H4 (cell line): ENCODE measurements at regions not wholly inside any gene's neighbourhood (a gene's known extent, or its start where the extent isn't known, plus 50 kb on each side); places are given as distances from the start of the nearest gene placed in this dataset.
A peak's percentile ranks its signal among the peaks of the same experiment; 100 is the strongest.
"Not testable (repeated sequence)": the region's sequence is repeated elsewhere in the genome, so short reads cannot be mapped to it uniquely, and the experiment has no call there.

ENCODE experiments used
- DNase-seq: peaks from one replicate; pipeline ENCODE4 v3.0.0-alpha.2; 2015; ENCODE audit warnings: low spot score

DNA sequence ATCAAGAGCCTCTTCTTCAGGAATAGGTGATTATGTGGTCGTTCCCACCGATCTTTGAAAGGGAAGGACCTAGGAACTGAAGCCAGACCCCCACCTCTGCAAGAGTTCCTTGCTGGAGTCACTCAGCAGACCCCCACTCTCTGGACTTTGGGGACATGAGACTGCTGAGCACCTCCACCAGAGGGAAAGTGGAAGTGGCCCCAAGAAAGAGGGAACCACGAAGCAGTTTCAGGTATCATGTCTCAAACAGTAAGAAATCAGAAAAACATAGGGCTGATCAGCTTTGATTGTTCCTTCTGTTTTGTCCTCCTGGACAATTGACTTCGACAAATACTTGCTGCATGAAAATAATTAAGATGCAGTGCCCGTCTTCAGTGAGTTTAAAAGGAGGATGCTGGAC is 84.2 kb upstream of the ADORA2B start:
- DNase-seq: not testable (repeated sequence)

DNA sequence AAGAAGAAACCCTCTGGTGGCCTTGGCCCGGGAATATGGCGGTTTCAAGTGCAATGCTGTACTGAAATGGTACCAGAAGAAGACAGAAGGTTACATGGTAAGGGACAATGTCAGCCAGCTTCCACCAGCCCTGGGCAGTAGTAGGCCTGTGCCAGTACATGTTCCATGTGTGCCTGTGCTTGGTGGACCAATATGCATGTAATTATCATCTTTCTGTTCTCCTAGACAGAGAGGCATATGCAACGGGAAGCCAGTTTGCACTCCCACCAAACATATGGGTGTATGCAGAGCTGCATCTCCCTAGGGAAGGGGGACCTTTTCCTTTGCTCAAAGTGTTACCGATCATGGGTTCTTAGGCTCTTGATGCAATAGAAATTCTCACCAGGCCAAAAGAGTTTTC is 80.9 kb upstream of the ADORA2B start:
- not testable (repeated sequence) for DNase-seq

DNA sequence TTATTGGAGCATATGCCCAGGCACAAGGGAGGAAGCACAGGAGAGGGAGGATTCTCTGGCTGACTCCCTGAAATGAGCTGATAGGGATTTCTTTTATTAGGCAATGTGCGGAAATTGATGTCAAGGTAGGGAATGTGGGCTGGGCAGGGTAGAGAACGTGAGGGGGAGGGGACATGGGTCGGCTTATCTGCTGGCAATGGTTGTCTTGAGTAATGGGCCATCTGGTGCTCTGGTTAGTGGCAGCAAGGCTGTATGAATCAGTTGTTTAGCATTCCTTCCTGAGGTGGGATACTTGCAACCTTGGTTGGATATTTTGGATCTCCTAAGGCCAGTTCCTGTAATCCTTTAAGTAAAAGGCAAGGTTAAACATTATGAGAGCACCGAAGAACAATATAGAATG is 80.5 kb upstream of the ADORA2B start:
- DNase-seq: not testable (repeated sequence)

DNA sequence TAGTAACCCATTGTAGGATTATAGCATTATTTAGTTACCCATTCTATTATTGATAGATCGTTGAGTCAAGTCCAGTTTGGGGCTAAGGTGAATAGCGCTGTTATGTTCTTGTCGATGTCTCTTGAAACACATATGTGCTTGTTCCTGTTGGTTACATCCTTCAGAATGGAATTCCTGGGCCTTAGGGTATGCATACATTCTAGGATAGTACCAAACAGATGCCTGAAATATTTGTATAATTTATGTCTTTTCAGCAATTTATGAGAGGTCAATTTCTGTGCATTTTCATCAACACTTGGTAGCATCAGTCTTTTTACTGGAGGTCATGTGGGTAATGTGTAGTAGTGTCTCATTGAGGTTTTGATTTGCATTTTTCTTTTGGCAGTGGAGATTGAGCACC is 78.9 kb upstream of the ADORA2B start:
- not testable (repeated sequence) for DNase-seq

DNA sequence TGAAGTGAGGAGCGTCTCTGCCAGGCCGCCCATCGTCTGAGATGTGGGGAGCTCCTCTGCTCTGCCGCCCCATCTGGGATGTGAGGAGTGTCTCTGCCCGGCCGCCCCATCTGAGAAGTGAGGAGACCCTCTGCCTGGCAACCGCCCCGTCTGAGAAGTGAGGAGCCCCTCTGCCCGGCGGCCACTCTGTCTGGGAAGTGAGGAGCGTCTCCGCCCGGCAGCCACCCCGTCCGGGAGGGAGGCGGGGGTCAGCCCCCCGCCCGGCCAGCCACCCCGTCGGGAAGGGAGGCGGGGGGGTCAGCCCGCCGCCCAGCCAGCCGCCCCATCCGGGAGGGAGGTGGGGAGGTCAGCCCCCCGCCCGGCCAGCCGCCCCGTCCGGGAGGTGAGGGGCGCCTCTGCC is 77.6 kb upstream of the ADORA2B start:
- not testable (repeated sequence) for DNase-seq

DNA sequence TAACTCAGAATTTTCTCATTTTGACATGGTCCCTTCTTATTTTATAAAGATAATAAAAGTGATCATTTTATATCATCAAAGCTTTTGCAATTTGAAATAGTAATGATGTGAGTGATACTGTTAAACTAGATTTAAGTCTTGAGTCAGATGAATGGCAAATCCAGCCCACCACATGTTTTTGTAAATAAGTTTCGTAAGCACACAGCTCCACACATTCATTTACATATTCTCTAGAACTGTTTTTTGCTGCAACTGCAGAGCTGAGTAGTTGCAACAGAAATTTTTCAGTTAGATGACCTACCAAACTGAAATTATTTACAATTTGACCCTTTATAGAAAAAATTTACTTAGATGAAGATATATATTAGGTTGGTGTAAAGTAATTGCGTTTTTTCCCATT is 75.1 kb upstream of the ADORA2B start:
- not testable (repeated sequence) for DNase-seq

DNA sequence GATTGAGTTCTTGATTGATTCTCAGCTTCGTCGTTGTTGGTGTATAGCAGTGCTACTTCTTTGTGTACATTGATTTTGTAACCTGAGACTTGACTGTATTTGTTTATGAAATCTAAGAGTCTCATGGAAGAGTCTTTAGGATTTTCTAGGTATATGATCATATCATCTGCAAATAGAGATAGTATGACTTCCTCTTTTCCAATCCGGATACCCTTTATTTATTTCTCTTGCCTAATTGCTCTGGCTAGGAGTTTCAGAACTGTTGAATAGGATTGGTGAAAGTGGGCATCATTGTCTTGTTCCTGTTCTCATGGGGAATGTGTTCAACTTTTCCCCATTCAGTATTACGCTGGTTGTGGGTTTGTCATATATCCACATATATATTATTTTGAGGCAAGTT is 72.3 kb upstream of the ADORA2B start:
- not testable (repeated sequence) for DNase-seq

DNA sequence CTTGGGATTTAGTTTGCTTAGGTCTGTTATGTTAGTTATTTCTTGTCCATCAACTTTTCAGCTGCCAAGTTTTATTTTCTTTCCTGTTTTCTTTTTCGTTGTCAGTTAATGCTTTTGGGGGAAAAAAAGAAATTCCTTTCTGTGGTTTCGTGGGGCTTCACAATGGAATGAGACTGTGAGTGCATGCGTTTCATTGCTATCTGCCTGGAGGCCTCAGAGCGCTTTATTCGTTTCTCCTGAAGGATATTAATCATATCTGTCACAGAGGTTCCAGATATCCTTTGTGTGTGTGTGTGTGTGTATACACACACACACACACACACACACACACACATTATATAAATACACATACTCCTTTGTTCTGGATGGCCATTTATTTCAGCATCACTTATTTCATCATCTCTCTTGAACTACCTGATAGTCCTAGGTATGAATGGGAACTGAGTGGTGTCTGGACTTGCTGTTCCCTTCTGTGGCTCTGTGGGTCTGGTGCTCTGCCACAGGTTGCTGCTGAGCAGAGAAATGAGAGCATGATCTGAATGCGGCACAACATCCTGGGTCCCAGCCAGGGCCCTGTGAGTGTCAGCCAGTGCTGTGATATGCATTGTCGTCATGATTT is 66.9 kb upstream of the ADORA2B start:
- DNase-seq: not testable (repeated sequence)

DNA sequence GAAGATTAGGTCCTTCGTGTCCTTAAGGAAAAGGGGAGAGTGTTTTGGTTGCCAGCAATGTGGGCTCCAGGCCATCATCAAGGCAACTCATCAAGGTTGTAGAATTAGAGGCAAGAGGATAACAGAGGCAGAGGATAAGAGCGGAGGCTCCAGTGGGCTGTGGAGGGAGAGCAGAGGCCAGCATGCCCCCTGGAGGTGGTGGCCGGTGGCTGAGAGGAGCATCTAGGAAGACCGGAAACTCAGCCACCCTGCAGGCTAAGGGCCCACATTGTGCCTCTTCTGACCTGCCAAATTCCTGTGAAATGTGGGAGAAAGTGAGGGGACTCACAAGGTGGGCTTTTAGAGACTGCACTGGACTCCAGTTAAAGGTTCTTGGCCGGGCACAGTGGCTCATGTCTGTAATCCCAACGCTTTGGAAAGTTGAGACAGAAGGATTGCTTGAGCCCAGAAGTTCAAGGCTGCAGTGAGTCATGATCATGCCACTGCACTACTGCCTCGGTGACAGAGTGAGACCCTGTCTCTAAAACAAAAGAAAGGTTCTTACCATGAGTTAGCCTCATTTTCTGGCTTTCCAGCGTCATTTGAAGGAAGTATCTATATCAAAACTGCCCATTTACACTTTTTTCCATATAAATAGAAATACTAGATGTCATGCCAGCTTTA is 62.7 kb upstream of the ADORA2B start:
- DNase-seq: no peak

DNA sequence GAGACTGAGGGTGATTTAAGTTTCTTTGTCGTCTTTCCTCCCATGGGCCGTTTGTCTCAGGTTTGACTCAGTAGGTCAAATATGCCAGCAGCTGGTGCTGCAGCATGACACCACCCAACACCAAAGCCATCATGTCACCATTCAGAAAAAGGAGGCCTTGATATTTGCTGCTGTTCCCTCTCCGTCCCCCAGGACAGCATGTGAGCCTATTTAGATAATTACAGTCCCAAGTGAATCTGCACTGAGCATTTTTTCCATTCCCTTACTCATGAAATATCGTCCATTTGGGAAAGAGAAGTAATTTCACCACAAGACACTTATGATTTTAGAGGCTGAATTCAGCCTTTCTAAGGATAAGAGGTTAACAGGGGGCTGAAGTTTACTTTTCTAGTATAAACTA is 62.2 kb upstream of the ADORA2B start:
- DNase-seq: no peak

DNA sequence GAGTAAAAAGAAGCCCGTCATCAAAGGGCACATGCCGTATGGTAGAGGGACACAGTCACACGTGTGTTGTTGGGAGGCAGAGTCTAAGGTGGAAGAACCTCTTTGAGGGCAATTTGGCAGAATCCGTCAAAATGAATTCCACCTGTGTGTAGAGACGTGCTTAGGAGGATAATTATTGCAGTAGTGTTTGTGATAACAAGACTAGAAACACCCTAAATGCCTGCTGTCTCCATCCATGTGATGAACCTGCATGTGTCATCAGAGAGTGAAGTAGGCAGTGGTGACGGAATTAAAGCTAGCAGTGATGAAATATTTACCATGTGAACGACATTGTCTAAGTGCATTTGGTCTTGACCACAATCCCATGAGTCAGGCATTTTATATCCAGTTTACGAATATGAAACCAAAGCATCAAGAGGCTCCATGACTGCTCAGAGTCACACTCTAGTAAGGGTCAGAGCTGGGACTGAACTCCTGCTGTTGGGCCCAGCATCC is 61.3 kb upstream of the ADORA2B start:
- peak; percentile 84 for DNase-seq

DNA sequence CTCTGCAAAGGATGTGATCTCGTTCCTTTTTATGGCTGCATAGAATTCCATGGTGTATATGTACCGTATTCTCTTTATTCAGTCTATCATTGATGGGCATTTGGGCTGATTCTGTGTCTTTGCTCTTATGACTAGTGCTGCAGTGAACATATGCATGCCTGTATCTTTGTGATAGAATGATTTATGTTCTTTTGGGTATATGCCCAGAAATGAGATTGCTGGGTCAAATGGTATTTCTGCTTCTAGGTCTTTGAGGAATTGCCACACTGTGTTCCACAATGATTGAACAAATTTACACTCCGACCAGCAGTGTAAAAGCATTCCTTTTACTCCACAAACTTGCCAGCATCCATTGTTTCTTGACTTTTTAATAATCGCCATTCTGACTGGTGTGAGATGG is 60.2 kb upstream of the ADORA2B start:
- no peak for DNase-seq

DNA sequence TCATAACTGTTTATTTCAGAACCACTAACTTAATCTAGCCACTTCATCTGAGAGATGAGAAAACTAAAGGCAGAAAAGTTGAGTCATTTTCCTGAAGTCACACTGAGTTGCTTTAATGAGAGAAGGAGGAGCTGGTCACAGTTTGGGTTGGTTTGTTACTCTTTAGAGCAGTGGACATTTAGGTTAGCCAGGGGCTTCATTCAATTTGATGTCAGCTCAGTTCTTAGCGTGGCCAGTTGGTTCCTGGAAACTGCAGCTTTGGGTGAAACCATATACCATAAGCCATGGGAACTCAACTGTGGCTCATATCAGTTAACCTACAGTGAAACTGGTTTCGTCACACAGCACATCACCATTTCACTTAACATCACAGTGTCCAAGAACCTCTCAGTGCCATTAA is 59.2 kb upstream of the ADORA2B start:
- no peak for DNase-seq

DNA sequence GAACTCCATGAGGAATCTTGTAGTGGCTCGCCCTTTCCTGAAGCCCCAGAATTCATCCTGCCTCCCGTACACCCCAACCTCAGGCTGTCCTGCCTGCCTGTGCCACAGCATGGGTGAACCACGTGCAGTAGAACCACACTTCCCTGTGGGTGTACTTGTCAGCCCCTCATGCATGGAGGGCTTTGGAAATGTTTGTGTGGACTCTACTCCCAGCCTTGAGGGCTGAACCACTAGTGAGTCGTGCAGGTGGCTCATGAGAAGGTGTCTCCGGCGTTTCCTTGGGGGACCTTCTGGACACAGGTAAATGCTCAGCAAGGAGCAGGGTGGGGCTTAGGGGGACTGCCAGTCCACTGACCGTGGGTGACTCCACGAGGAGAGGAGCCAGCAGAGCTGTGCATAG is 58.7 kb upstream of the ADORA2B start:
- DNase-seq: no peak

DNA sequence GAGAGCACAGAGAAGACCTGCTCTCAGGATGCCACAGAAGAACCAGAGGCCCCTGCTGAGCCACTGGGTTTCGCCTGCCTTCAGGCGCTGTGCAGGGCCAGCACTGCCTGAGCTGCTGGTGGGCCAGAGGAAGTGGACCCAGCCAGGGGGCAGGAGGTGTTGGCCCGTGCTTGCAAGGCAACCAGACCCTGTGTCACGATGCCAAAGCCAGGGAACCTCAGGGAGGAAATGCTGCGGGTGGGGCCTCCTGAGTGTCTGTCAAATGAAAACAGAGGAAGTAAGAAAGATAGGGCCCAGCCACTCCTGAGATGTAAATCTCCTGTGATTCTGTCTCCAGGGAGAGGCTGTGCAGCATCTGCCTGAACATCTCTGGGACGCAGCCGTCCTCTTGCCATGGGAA is 58.1 kb upstream of the ADORA2B start:
- DNase-seq: no peak

DNA sequence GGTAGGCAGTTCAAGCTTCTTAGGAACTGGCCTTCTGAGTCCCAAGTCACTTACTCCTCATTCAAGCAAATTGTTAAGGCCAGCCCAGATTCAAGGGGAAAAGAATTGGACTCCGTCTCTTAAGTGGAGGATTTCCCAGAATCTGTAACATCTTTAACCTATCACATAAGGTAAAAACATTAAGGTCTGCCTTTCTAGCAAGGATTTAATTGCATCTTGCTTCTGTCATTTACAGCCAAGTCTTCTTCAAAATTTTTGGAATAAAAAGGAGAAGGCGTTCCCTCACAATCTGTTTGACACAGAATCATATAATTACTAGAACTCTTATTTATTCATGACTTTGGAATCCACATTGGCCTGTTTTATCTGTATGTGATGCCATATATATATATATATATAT is 56.5 kb upstream of the ADORA2B start:
- no peak for DNase-seq

DNA sequence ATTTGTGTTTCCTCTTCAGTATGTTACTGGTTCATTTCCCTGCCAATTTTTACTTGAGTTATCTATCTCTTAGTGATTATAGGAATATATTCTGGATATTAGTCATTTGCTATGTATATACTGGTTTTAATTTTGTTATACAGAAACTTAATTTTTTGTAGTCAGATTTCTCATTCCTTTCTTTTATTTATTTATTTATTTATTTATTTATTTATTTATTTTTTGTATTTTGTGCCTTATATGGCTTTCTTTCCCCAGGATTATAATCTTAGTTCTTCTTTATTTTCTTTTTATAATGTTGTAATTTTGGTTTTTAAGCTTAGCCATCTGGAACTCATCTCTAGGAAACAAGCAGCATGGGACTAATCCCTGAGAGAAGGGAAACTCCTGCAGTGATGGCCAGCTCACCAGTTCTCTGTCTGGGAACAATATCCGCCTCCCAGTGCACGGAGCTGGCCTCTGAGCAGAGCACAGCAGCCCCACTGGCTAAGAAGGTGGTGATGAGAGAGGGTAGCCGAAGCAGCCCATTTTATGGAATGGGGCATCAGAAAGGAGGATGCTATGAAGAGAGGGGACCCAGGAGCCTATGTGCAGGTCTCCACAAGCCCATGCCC is 54.5 kb upstream of the ADORA2B start:
- no peak for DNase-seq

DNA sequence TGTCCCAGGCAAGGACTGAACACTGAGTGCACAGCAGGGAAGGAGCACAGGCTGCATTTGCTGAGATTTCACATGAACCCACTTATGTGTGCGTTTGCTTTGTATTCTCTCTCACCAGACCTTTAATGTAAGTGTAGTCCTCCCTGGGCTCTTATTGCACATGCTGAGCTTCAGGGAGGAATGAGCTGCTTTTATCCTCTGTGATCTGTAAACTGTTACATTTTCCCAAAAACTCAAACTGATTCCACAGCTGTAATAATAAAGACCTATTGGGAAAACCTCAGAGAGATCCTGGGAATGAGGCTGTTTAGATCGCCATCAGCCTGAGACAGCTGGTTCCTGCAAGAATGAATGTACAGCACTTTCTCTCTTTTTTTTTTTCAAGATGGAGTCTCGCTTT is 53.6 kb upstream of the ADORA2B start:
- DNase-seq: no peak

DNA sequence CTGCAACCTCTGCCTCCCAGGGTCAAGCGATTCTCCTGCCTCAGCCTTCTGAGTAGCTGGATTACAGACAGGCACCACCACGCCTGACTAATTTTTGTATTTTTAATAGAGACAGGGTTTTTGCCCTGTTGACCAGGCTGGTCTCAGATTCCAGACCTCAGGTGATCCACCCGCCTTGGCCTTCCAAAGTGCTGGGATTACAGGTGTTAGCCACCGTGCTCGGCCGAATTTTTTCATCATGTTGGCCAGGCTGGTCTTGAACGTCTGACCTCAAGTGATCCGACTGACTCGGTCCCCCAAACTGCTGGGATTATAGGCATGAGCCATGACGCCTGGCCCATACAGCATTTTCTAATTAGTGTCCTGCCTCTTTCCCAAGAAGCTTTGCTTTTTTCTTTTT is 52.7 kb upstream of the ADORA2B start:
- DNase-seq: no peak

DNA sequence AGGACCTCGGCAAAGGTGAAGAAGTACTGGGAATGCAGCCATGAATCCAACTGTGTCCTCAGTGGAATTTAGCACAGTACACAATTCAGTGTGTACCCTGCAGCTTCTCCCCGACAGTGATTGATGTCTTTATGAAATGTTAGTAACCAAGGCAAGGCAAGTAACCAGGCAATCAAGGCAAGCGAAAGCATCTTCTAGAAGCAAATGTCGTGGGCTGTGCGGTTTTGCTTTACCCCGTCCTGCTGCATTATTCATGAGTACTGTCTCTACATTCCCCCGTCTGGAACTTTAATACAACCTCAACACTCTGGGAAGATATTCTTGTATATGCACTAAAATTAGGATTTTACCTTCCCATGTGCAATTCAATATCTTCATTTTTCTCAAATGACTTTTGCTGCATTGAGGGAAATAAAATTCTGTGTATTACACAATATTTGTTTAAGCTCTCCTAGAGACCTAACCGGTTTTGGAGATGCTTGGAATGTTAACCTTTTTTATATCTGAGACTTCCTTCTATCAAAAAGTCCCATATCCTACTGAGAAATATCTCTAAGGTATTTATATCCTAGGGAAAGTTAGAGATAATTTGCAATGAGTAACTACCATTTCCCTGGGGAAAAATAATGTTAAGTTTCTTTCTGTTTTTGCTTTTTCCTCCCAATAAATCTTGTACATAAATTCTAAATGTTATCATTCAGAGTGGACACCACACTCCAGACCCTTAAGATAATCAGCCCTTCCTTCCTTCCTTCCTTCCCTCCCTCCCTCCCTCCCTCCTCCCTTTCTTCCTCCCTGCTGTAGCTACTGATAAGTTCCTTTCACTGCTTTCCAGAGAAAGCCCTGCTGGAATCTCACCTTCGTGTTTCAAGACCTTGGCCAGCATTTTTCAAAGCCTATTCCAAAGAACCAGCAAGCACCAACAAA is 51.9 kb upstream of the ADORA2B start:
- DNase-seq: no peak

DNA sequence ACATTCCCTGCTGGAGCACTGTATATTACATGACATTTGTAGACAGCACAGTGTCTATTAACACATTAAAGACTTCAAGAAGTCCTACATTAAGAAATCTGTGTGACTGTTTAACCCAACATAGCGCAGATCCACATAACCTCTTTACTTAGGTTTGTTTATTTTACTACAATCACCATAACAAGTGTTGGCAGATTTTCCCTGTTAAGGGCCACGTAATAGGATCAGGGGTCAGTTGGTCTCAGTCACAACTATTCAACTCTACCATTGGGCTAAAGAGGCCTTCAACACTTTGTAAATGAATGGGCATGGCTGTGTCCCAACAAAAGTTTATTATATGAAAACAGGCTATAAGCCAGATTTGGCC is 51.3 kb upstream of the ADORA2B start:
- DNase-seq: no peak

DNA sequence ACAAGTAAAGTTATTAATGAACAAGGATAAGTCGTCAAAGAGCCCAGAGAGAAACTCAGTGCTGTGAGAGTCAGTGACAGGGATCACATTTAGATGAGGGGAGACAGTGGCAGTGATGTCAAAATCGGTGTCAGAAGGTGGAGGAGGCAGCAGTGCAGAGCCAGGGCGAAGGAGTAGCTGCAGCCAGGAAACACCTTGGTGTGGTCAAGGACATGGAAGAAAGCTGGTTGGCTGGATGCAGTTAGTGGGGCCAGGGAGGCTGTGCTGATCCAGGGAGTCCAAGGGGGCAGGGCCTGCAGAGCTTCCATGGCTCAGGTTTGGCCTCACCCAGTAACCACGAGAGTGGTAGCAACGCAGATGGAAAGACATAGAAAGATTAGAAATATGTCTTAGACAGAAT is 50.7 kb upstream of the ADORA2B start:
- no peak for DNase-seq
